Fibroblast of mammary gland (primary cell): ENCODE measurements at regions not wholly inside any gene's neighbourhood (a gene's known extent, or its start where the extent isn't known, plus 50 kb on each side); places are given as distances from the start of the nearest gene placed in this dataset.
A peak's percentile ranks its signal among the peaks of the same experiment; 100 is the strongest.

Experiments used
- DNase-seq: peaks from one replicate; pipeline ENCODE4 v3.0.0-alpha.2; 2010; ENCODE audit warnings: low read depth
- H3K4me3 ChIP-seq: 2 replicates; pipeline ENCODE4 v1.5.1; 2011; ENCODE audit warnings: low read depth, mild to moderate bottlenecking, low read length, moderate library complexity; ENCODE audit not compliant: control insufficient read depth
- CTCF ChIP-seq: conservative IDR thresholded peaks from 2 replicates; pipeline ENCODE4 v1.5.1; 2011; ENCODE audit warnings: low read depth, low read length, inconsistent platforms; ENCODE audit not compliant: control insufficient read depth, insufficient read depth

GRCh38 chr3:135699741-135700140 is 265.8 kb upstream of the PPP2R3A start:
- DNase-seq: no peak
- no peak for TF ChIP-seq CTCF
- no peak overlapping the region for H3K4me3 ChIP-seq

- no peak for TF ChIP-seq CTCF
- H3K4me3 ChIP-seq: no peak overlapping the region
- no peak for DNase-seq
These were observed 258.7 kb upstream of the PPP2R3A start for GRCh38 chr3:135706758-135707375.

- no peak for DNase-seq
- H3K4me3 ChIP-seq: no peak overlapping the region
- TF ChIP-seq CTCF: no peak
These were observed 246.1 kb upstream of the PPP2R3A start for GRCh38 chr3:135719449-135719848.

GRCh38 chr3:135728007-135728721 is 237.4 kb upstream of the PPP2R3A start:
- TF ChIP-seq CTCF: no peak
- H3K4me3 ChIP-seq: no peak overlapping the region
- no peak for DNase-seq

- no peak for DNase-seq
- no peak overlapping the region for H3K4me3 ChIP-seq
- TF ChIP-seq CTCF: no peak
These were observed 234.0 kb upstream of the PPP2R3A start for GRCh38 chr3:135731546-135731945.

- peak; percentile 45 for DNase-seq
- peak; percentile 45 for TF ChIP-seq CTCF
- no peak overlapping the region for H3K4me3 ChIP-seq
These were observed 228.8 kb upstream of the PPP2R3A start for GRCh38 chr3:135736740-135737139.
